ENCODE measurements at regions not wholly inside any gene's neighbourhood (a gene's known extent, or its start where the extent isn't known, plus 50 kb on each side); places are given as distances from the start of the nearest gene placed in this dataset.

- TF ChIP-seq CTCF (IDR thresholded peaks at IDR 0.05) (no peak), POLR2A (IDR thresholded peaks at IDR 0.05) (no peak)
These were observed 195.2 kb upstream of the SLC24A3 start for GRCh38 chr20:19017104-19017690.

Data from heart left ventricle (tissue), 13 donors.